Amniotic epithelial cell (primary cell): ENCODE measurements at regions not wholly inside any gene's neighbourhood (a gene's known extent, or its start where the extent isn't known, plus 50 kb on each side); places are given as distances from the start of the nearest gene placed in this dataset.
"Not testable (repeated sequence)": the region's sequence is repeated elsewhere in the genome, so short reads cannot be mapped to it uniquely, and the experiment has no call there.

Experiments
- DNase-seq: peaks from one replicate; pipeline ENCODE4 v3.0.0-alpha.2; 2010; ENCODE audit warnings: low read depth

DNA sequence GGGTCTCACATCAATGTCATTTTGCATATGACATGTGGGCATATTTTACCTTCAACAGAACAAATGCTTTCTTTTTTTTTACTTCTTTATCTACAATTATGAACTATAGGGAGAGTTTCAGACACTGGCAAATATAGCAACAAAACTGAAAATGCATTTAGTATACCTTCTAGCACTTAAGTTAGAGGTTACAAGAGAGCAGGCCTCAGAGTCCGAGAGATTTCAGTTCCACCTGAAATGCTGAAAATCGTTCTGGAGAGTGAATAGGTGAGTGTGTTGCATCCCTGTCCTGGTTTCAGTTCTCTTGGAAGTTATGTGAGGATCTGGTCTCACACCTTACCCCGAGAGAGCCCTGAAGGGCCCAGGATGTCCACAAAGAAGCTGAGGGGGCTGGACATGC lies 337.8 kb upstream of the FRG1 start:
- not testable (repeated sequence) for DNase-seq

DNA sequence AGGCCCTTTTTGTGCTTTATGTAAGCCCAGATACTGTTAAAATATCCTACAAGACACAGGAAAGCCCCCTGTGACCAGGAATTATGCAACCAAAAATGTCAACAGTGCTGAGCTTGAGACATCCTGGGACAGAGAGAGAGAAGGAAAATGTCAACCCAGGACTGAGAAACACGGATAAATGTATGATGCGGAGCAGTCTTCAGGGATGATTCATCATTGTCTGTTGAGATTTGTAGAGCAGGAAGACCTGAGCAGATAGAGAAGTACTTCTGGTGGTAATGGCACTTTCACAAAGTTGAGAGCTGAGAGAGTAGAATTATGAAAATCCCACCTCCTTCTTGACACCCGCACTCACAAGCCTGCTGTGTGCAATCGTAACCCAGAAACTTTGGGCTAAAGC lies 330.1 kb upstream of the FRG1 start:
- not testable (repeated sequence) for DNase-seq

DNA sequence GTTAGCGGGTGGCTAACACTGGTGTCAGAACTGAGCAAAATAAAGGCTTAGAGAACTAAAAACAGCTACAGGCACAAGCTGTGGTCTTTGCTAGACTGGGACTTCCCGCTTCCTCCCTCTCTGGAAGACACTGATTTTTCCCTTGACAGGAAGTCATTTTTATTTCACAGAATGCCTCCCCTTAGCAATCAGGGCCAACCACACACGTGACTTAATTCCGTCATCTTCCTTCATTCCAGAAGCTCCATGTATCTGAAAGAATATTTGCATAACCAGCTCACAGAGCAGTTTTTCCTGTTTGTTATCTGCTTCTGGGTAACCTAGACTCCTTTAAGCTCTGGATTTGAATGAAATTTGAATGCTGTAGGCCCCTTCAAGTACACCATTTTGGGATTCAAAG lies 327.5 kb upstream of the FRG1 start:
- DNase-seq = no peak

DNA sequence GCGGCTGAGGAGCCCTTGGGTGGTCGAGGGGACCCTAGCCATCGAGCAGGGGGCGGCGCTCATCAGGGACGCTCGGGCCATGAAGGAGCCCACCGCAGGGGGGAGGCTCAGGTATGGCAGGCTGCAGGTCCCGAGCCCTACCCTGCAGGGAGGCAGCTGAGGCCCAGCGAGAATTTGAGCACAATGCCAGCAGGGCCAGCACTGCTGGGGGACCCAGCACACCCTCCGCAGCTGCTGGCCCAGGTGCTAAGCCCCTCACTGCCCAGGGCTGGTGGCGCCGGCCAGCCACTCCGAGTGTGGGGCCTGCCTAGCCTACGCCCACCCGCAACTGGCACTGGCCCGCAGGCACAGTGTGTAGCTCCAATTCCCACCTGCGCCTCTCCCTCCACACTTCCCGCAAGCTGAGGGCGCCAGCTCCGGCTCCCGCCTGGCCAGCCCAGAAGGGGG lies 325.4 kb upstream of the FRG1 start:
- no peak for DNase-seq

DNA sequence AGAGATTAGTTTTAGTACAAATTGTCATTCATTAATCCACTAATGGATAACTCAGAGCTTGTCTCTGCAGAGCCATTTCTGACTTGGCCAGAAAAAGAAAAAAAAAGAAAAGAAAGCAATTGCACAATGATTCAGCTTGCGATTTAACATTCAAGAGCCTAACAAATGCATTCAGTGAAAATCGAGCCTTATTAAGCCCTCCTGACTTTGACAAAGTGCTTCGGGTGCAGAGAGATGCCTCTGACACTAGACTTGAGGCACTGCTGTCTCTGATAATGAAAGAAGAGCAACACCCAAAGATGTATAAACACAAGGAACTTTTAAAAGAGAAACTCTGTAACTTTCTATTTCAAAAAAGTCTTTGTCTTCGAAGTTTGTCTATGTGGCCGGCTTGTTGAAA lies 322.9 kb upstream of the FRG1 start:
- not testable (repeated sequence) for DNase-seq

DNA sequence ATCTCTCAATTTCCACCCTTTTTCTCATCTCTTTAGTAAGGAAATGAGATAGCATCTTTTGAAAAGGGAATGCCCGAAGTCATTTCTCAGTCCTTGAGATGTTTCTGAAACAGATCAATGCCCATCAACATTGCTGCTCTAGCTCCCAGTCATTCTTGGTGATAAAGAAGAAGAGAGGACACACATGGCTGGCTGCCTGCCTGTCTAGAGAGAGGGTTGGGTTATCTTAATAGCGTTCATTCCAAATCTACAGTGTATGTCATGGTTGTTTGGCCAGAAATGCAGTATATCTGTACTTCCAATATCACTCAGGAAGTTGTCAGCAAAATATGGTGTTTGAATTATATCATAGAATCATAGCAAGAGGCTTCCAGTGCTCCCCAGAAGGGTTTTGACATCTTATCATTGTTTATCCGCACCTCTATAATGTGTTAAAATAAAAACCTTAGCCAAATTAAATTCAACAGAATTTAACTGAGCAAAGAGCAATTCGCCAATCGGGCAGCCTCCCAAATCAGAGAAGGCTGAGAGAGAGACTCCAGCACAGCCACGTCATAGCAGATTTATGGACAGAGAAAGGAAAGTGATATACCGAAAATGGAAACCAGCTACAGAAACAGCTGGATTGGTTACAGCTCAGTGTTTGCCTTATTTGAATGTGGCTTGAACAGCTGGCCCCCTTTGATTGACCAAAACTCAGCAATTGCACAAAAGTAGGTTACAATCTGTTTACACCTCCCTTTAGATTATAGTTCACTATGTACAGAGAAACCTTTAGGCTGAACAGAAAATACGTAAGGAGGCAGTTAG lies 321.0 kb upstream of the FRG1 start:
- not testable (repeated sequence) for DNase-seq

DNA sequence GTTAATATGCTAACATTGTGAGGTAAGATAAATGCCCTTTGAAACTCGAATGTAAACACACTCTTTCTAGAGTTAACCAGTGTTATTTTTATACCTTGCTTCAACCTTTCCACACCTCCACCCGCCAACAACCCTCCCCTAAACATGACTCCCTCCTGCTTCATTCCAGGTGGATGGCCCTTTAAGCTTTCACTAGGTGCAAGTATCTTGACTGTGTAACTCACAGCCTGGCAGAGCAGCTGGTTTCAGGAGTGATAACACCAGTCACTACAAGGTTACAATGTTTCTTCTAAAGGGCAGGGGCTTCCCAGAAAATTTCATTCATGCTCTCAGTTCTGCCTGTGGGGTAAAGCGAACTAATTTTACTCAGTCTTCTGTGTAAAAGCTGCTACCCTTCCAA lies 318.1 kb upstream of the FRG1 start:
- DNase-seq = not testable (repeated sequence)

DNA sequence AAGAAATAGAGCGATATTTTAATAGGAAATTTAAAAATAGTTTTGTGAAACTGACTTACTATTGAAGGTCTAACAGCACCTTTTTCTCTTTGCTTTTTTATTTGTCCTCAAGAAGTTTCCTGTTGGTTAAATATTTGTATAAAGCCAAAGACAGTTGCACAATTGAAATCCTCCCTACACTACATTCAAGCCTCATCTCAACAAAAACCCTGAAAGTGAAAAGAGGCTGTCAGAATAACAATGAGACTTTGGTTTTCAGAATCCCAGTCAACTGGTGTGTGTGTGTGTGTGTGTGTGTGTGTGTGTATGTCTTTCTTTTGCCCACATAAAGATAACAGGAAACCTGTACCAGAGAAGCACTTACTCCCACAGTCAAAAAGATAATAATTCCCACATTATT lies 313.6 kb upstream of the FRG1 start:
- DNase-seq = not testable (repeated sequence)

DNA sequence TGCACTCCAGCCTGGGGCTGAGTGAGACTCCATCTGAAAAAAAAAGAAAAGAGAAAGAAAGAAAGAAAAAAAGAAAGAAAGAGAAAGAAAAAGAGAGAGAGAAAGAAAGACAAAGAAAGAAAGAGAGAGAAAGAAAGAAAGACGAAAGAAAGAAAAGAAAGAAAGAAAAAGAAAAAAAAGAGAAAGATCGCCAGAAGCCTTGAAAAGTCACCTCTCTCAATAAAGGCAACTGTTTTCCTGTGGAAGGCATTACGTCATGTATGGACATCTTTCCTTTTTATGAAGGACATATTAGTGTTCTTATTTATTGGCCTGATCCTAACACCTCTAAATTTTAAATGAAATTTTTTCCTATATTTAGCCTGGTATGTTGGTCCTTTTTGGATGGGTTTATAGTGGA lies 310.9 kb upstream of the FRG1 start:
- DNase-seq = not testable (repeated sequence)

DNA sequence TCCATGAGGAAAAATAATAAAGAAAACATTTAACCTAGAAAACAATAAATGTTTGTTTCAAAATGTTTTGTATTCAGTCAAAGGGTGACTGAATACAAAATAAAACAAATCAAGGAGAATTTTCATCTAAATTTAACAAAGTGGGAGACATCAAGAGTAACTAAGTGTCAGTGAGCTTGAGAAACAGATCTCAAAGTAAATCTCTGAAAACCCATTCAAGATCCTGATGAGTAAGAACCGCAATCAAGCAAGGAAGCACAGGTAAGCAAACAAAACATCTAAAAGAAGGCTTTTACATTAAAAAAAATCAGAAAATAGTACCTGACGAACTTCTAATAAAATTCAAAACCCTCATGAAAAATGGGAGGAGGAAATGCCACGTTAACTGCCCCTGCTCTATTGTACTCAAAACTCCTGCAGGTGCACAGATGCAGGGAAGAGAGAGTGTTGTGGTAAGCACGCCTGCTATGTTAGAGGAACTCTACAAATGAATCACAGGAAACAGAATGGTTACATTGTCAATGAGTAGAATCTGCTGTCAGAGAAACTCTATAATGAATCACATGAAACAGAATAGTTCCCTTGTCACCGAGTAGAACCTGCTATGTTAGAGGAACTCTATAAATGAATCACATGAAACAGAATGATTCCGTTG lies 309.6 kb upstream of the FRG1 start:
- DNase-seq = not testable (repeated sequence)

DNA sequence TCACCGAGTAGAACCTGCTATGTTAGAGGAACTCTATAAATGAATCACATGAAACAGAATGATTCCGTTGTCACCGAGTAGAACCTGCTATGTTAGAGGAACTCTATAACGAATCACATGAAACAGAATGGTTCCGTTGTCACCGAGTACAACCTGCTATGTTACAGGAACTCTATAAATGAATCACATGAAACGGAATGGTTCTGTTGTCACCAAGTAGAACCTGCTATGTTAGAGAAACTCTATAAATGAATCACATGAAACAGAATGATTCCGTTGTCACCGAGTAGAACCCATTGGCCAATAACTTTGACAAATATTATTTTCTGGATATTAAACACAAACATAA lies 309.1 kb upstream of the FRG1 start:
- not testable (repeated sequence) for DNase-seq

DNA sequence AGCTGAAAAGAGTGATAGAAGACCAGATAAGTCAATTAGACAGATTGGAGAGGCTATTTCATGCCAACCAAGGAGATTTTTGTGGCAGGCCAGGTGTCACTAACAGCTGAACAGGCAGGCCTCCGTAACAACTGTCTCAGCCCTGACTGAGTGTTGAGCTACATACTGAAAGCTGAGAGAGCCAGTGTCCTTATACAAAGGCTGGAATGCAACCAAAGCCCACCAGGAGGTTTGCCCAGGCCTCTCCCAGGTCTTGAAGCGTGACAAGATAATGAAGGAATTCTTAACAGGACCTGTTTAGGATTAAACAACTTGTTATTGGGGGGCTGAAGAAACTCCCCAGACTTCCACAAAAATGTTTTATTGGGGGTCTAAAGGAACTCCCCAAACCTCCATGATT lies 290.2 kb upstream of the FRG1 start:
- not testable (repeated sequence) for DNase-seq

DNA sequence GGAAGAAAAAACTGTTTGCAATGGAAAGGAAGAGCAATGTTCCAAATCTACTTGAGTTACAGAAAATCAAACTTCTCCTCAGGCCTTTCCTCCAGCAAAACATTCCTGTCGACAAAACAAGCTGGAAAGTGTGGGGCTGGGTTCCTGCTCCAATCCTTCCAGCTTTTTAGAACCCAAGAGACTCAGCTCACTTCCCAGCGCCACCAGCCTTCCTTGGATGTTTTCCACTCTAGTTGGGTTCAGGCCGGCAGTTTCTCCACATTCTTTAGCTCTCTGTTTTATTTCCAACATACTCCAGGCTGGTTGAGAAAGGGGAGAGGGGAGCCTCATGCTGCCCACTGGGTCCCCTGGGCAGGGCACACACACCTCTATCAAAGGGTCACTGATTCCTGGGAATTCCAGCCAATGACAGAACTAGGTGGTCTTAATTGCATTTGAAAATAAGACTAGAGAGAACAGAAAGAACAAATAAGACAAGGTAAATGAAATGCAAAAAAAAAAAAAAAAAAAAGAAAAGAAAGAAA lies 287.5 kb upstream of the FRG1 start:
- DNase-seq = not testable (repeated sequence)

DNA sequence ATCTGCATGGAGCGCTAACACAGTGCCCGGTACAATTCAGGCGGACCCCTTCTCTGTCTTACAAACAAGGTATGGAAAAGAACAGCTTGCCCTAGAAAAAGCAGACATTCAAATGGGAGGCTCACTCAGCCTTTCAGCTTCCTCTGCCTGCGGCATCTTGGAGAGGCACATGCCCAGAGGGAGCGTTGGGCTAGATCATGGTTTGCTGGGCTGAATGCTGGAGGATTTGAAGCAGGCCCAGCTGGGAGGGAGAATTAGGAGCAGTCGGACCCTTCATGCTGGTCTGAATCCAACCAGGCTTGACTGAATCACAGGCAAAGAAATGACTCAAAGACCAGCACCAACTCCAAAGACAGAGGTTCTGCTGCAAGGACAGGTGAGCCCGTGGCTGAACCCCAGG lies 286.7 kb upstream of the FRG1 start:
- DNase-seq = not testable (repeated sequence)

DNA sequence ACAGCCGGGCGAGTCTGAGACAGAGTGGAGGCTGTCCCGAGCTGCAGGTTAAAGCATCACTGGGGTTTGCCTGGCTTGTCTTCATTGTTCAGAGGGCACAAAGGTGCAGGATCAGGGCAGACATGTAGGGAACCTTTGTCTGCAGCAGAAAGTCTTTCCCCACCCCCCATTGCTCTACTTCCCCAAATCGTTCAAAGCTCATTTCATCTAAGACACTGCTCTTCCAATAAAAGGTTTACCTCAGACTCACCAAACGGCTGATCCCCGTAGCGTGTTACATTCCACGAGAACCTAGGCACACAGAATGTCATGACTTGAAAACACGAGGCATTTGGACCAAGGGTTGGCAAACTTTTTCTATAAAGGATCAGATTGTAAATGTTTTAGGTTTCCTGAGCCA lies 286.3 kb upstream of the FRG1 start:
- not testable (repeated sequence) for DNase-seq

DNA sequence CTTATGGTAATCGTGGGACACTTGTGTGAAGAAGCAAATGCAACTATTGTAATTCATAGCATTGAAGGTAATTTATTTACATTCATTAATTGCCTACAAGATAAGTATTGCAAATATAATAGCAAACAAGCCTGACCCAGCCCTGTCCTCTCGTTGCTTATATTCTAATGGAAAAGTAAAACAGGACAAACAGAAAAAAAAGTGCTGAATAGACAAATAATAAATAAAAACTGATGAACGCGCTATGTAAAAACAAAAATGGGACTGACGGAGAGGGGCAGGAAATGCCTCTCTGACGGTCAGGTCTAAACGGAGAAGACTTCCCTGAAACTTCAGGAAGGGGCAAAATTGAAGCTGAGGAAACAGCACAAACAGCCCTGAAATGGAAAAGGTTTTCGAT lies 284.9 kb upstream of the FRG1 start:
- not testable (repeated sequence) for DNase-seq

DNA sequence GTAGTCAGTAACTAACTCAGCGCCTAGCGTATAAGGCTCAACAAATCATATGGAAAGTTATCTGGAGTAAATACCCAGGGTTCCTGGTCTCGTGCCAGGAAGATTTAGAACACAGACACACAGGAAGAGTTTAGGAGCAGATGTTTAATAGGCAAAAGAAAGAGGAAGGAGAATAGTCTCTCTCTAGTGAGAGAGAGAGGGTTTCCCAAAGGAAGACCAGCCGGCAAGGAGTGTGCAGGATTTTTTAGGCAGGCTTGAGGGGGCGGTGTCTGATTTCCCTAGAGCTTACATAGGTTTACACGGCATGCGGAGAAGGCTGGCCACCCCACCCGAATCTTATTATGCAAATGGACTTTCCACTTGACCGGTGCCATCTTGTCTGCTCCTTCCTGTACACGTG lies 284.0 kb upstream of the FRG1 start:
- DNase-seq = no peak

DNA sequence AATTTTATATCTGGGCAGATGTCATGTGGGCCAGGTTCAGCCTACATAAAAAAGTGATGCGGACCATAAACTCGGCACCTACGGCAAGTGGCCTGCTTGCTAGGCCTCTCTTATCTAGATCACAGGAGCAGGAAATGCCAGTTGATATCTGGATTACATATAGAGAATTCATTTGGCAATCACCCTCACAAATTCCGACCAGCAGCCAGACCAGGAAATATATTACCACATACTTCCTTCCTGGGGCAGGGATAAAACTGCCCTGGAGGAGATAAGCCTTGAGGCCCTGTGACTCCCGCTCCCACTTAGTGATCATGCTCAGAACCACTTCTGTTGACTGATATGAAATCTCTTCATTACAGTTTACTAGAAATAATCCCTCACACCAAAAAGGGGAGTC lies 282.4 kb upstream of the FRG1 start:
- DNase-seq = not testable (repeated sequence)

DNA sequence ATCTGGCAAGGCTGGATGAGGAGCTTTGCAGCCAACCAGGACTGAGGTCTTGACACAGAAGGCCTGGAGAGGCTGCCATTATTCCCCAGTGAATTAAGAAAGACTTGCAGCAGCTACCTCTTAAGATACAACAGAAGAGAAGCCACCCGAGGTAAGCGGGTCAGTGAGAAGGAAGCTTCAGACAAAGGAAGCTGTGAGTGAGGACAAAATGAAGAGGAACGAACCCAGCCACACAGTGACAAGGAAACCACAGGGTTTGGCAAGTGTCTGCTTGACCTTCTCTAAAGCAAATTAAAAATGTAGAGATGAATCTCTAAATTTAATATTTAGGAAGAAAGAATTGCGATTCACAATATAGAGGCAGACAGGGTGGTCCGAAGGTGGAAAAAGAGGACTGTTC lies 281.8 kb upstream of the FRG1 start:
- DNase-seq = not testable (repeated sequence)

DNA sequence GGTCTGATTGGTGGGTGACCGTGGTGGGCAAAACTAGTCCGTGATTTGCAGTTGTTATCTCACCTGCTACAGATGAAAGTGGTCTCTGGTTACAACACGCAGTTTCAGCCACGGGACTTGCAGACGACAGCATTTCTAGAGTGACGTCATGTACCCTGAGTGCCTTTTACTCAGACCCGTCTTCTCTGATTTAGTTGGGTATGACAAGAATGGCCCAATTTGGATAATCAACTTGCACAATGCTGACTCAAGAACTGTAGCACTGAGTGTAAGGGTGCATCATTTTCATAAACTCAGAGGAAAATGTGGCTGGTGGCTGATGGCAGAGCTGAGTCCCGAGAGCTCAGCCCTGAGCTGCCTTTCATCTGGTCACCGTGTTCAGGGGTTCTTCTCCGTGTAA lies 281.4 kb upstream of the FRG1 start:
- no peak for DNase-seq

DNA sequence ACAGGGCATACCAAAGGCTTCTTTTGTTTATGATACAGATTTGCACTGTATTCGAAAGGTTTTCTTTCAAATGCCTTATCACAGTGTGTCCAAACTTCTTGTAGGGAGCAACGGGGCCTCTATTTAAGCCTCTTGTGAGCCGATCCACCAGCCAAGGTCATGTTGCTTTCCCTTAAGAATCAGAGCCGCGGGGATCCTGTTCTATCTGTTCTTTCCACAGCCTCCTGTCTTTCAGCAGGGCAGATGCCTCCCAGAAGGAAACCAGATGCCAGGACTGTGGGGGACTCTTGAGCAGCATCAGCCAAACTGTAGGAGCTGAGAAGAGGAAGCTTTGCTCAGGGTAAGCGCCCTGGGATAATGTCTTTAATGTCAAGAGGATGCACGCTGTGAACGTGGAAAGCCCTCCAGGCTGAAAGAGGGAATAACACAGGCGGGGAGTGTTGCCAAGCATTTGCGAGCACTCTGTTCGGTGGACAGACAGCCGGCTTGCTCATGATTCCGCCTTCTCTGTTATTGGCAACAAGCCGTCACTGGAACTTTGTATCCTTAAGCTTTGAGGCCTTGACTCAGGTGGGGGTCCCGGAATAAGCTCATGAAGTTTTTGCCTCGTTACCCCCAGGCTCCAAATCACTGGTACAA lies 279.8 kb upstream of the FRG1 start:
- no peak for DNase-seq

DNA sequence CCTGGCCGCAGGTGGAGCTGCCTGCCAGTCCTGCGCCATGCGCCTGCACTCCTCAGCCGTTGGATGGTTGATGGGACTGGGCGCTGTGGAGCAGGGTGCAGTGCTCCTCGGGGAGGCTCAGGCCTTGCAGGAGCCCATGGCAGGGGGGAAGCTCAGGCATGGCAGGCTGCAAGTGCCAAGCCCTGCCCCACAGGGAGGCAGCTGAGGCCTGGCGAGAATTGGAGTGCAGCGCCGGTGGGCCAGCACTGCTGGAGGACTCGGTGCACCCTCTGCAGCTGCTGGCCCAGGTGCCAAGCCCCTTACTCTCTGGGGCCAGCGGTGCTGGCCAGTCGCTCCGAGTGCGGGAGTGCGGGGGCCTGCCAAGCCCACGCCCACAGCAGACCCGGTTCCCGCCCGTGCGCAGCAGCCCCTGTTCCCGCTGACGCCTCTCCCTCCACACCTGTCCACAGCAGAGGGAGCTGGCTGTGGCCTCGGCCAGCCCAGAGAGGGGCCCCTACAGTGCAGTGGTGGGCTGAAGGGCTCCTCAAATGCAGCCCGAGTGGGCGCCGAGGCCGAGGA lies 275.9 kb upstream of the FRG1 start:
- DNase-seq = no peak
